ENCODE measurements at regions not wholly inside any gene's neighbourhood (a gene's known extent, or its start where the extent isn't known, plus 50 kb on each side); places are given as distances from the start of the nearest gene placed in this dataset.

GRCh38 chr1:55506740-55507577 is 291.8 kb upstream of the USP24 start:
- TF ChIP-seq POLR2A (IDR thresholded peaks at IDR 0.05; ENCODE audit: low read depth, low read length): no peak
- no peak for TF ChIP-seq POLR2AphosphoS5 (IDR thresholded peaks at IDR 0.05; ENCODE audit: low read depth, low read length)
